ENCODE measurements at regions not wholly inside any gene's neighbourhood (a gene's known extent, or its start where the extent isn't known, plus 50 kb on each side); places are given as distances from the start of the nearest gene placed in this dataset.
"Not testable (repeated sequence)": the region's sequence is repeated elsewhere in the genome, so short reads cannot be mapped to it uniquely, and the experiment has no call there.

- Mint-ChIP-seq H3K27me3 (no peaks in the 10 kb centered on the region), H3K4me1 (no peaks in the 10 kb centered on the region), H3K4me3 (no peak overlapping the region), H3K9me3 (peaks cover 0 to 21% (median 13%) of the 10 kb centered on the region in 3 donors), H3K36me3 (no peaks in the 10 kb centered on the region), H3K27ac (no peak overlapping the region)
- ATAC-seq (replicated peaks in 1 of 4) (no peak), DNase-seq (no peak)
- no peaks in the 10 kb centered on the region for H3K4me1 ChIP-seq (ENCODE audit: control insufficient read depth in 1 of 2, extremely low read depth in 1 of 2, insufficient read depth in 2 of 2, low read length in 2 of 2)
- H3K9me3 ChIP-seq, result no peaks in the 10 kb centered on the region
- H3K4me3 ChIP-seq (ENCODE audit: control insufficient read depth in 1 of 2, extremely low read depth in 1 of 2, low read length in 1 of 2), result no peak overlapping the region
- POLR2A ChIA-PET, result no interaction called here
- no peaks in the 10 kb centered on the region for H3K27me3 ChIP-seq (replicated peaks in 1 of 2; ENCODE audit: control insufficient read depth in 2 of 2, extremely low read depth in 1 of 2, insufficient read depth in 2 of 2, low read length in 1 of 2)
- WGBS (ENCODE audit: insufficient coverage), result 100% methylated on average over 1 of the region's 1 CpG
- no peaks in the 10 kb centered on the region for H3K36me3 ChIP-seq (ENCODE audit: control insufficient read depth in 2 of 2, extremely low read depth in 1 of 2, insufficient read depth in 1 of 2, low read length in 1 of 2)
- CTCF ChIA-PET, result no interaction called here
- H3K27ac ChIP-seq (ENCODE audit: low read length), result no peak overlapping the region
These were observed 409.6 kb upstream of the TMEFF2 start for GRCh38 chr2:192604295-192604694.

GRCh38 chr2:192598649-192599048 is 403.9 kb upstream of the TMEFF2 start:
- H3K4me3 ChIP-seq (ENCODE audit: control insufficient read depth in 1 of 2, extremely low read depth in 1 of 2, low read length in 1 of 2); ATAC-seq (replicated peaks in 1 of 4); H3K9me3 ChIP-seq; H3K4me3 Mint-ChIP-seq; H3K4me1 ChIP-seq (ENCODE audit: control insufficient read depth in 1 of 2, extremely low read depth in 1 of 2, insufficient read depth in 2 of 2, low read length in 2 of 2); H3K36me3 Mint-ChIP-seq; H3K27me3 Mint-ChIP-seq; POLR2A ChIA-PET; H3K27ac ChIP-seq (ENCODE audit: low read length); DNase-seq; H3K36me3 ChIP-seq (ENCODE audit: control insufficient read depth in 2 of 2, extremely low read depth in 1 of 2, insufficient read depth in 1 of 2, low read length in 1 of 2); H3K27ac Mint-ChIP-seq; CTCF ChIA-PET; H3K27me3 ChIP-seq (replicated peaks in 1 of 2; ENCODE audit: control insufficient read depth in 2 of 2, extremely low read depth in 1 of 2, insufficient read depth in 2 of 2, low read length in 1 of 2); H3K4me1 Mint-ChIP-seq: not testable (repeated sequence)
- WGBS (ENCODE audit: insufficient coverage), result no CpG with 5 or more reads among the region's 9 CpGs
- H3K9me3 Mint-ChIP-seq, result peaks cover 0 to 14% (median 13%) of the 10 kb centered on the region in 3 donors

DNA sequence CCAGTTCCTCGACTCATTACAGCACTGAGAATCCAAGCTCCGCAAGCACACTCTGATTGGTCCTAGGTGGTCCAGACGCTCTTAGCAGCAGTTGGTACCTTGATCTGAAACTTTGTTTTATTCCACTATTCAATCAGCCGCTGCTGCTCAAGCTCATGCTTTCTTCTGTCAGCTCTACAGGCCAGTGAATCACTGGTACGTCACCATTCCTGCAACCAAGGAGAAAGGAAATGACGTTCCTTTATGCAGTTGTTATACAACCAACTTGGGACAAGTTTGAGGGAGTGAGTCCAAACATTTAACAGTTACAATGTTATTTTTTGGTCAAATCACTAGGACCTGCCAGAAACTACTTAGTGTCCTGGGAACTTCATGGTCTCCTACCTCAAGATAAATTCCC is 398.8 kb upstream of the TMEFF2 start:
- 85% methylated on average over 4 of the region's 6 CpGs for WGBS (ENCODE audit: insufficient coverage)
- H3K27ac ChIP-seq (ENCODE audit: low read length), result no peak overlapping the region
- H3K36me3 Mint-ChIP-seq, result no peaks in the 10 kb centered on the region
- ATAC-seq (replicated peaks in 1 of 4) (no peak), DNase-seq (no peak)
- peaks cover 0 to 6% (median 0%) of the 10 kb centered on the region in 3 donors for H3K9me3 Mint-ChIP-seq
- no peaks in the 10 kb centered on the region for H3K4me1 ChIP-seq (ENCODE audit: control insufficient read depth in 1 of 2, extremely low read depth in 1 of 2, insufficient read depth in 2 of 2, low read length in 2 of 2)
- H3K9me3 ChIP-seq, result no peaks in the 10 kb centered on the region
- POLR2A ChIA-PET, result no interaction called here
- no peaks in the 10 kb centered on the region for H3K27me3 Mint-ChIP-seq
- H3K27me3 ChIP-seq (replicated peaks in 1 of 2; ENCODE audit: control insufficient read depth in 2 of 2, extremely low read depth in 1 of 2, insufficient read depth in 2 of 2, low read length in 1 of 2), result no peaks in the 10 kb centered on the region
- H3K36me3 ChIP-seq (ENCODE audit: control insufficient read depth in 2 of 2, extremely low read depth in 1 of 2, insufficient read depth in 1 of 2, low read length in 1 of 2), result no peaks in the 10 kb centered on the region
- H3K4me3 Mint-ChIP-seq, result no peak overlapping the region
- H3K4me1 Mint-ChIP-seq, result no peaks in the 10 kb centered on the region
- H3K4me3 ChIP-seq (ENCODE audit: control insufficient read depth in 1 of 2, extremely low read depth in 1 of 2, low read length in 1 of 2), result no peak overlapping the region
- CTCF ChIA-PET, result no interaction called here
- H3K27ac Mint-ChIP-seq, result no peak overlapping the region

DNA sequence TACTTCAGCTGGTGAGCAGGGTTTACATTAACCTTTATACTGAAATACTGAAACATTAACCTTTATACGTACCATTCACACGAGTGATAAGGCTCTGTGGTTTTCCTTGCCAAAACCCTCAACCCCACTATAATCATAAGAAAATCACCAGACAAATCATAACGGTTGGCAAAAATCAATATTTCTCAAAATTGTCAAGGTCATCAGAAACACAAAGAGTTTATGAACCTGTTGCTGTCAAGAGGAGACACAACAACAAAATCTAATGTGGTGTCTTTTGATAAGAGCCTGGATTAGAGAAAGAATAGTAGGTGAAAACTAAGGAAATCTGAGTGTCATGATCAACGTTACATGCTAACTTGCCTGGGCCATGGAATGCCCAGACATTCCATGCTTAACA is 396.9 kb upstream of the TMEFF2 start:
- no peak overlapping the region for H3K27ac Mint-ChIP-seq
- H3K4me1 ChIP-seq (ENCODE audit: control insufficient read depth in 1 of 2, extremely low read depth in 1 of 2, insufficient read depth in 2 of 2, low read length in 2 of 2), result no peaks in the 10 kb centered on the region
- H3K4me3 Mint-ChIP-seq, result no peak overlapping the region
- no peaks in the 10 kb centered on the region for H3K27me3 ChIP-seq (replicated peaks in 1 of 2; ENCODE audit: control insufficient read depth in 2 of 2, extremely low read depth in 1 of 2, insufficient read depth in 2 of 2, low read length in 1 of 2)
- ChIA-PET CTCF (no interaction called here), POLR2A (no interaction called here)
- H3K4me3 ChIP-seq (ENCODE audit: control insufficient read depth in 1 of 2, extremely low read depth in 1 of 2, low read length in 1 of 2), result no peak overlapping the region
- no peaks in the 10 kb centered on the region for H3K4me1 Mint-ChIP-seq
- WGBS (ENCODE audit: insufficient coverage), result 70% methylated on average over 3 of the region's 4 CpGs
- no peak for DNase-seq
- H3K9me3 ChIP-seq, result no peaks in the 10 kb centered on the region
- no peak overlapping the region for H3K27ac ChIP-seq (ENCODE audit: low read length)
- peaks cover 0 to 6% (median 0%) of the 10 kb centered on the region in 3 donors for H3K9me3 Mint-ChIP-seq
- H3K27me3 Mint-ChIP-seq, result no peaks in the 10 kb centered on the region
- ATAC-seq (replicated peaks in 1 of 4), result no peak
- H3K36me3 ChIP-seq (ENCODE audit: control insufficient read depth in 2 of 2, extremely low read depth in 1 of 2, insufficient read depth in 1 of 2, low read length in 1 of 2), result no peaks in the 10 kb centered on the region
- no peaks in the 10 kb centered on the region for H3K36me3 Mint-ChIP-seq

GRCh38 chr2:192585418-192585817 is 390.7 kb upstream of the TMEFF2 start:
- H3K27ac ChIP-seq (ENCODE audit: low read length), result no peak overlapping the region
- no peak overlapping the region for H3K4me3 Mint-ChIP-seq
- no CpG with 5 or more reads among the region's 3 CpGs for WGBS (ENCODE audit: insufficient coverage)
- no peaks in the 10 kb centered on the region for H3K36me3 ChIP-seq (ENCODE audit: control insufficient read depth in 2 of 2, extremely low read depth in 1 of 2, insufficient read depth in 1 of 2, low read length in 1 of 2)
- H3K4me1 Mint-ChIP-seq, result no peaks in the 10 kb centered on the region
- H3K27ac Mint-ChIP-seq, result no peak overlapping the region
- peaks cover 0 to 4% of the 10 kb centered on the region in 2 donors for H3K27me3 Mint-ChIP-seq
- H3K4me3 ChIP-seq (ENCODE audit: control insufficient read depth in 1 of 2, extremely low read depth in 1 of 2, low read length in 1 of 2), result no peak overlapping the region
- no peaks in the 10 kb centered on the region for H3K9me3 ChIP-seq
- no peak for ATAC-seq (replicated peaks in 1 of 4)
- no peaks in the 10 kb centered on the region for H3K4me1 ChIP-seq (ENCODE audit: control insufficient read depth in 1 of 2, extremely low read depth in 1 of 2, insufficient read depth in 2 of 2, low read length in 2 of 2)
- no peaks in the 10 kb centered on the region for H3K27me3 ChIP-seq (replicated peaks in 1 of 2; ENCODE audit: control insufficient read depth in 2 of 2, extremely low read depth in 1 of 2, insufficient read depth in 2 of 2, low read length in 1 of 2)
- ChIA-PET CTCF (no interaction called here), POLR2A (no interaction called here)
- no peak for DNase-seq
- peaks cover 0 to 3% (median 0%) of the 10 kb centered on the region in 3 donors for H3K9me3 Mint-ChIP-seq
- H3K36me3 Mint-ChIP-seq, result no peaks in the 10 kb centered on the region

GRCh38 chr2:192584976-192585375 is 390.2 kb upstream of the TMEFF2 start:
- H3K27ac ChIP-seq (ENCODE audit: low read length), result no peak overlapping the region
- Mint-ChIP-seq H3K4me3 (no peak overlapping the region), H3K4me1 (no peaks in the 10 kb centered on the region), H3K27ac (no peak overlapping the region), H3K36me3 (no peaks in the 10 kb centered on the region), H3K9me3 (peaks cover 0 to 3% (median 0%) of the 10 kb centered on the region in 3 donors), H3K27me3 (peaks cover 0 to 4% of the 10 kb centered on the region in 2 donors)
- no CpG with 5 or more reads among the region's 1 CpG for WGBS (ENCODE audit: insufficient coverage)
- H3K4me3 ChIP-seq (ENCODE audit: control insufficient read depth in 1 of 2, extremely low read depth in 1 of 2, low read length in 1 of 2), result no peak overlapping the region
- no peaks in the 10 kb centered on the region for H3K4me1 ChIP-seq (ENCODE audit: control insufficient read depth in 1 of 2, extremely low read depth in 1 of 2, insufficient read depth in 2 of 2, low read length in 2 of 2)
- no peak for DNase-seq
- CTCF ChIA-PET, result no interaction called here
- H3K27me3 ChIP-seq (replicated peaks in 1 of 2; ENCODE audit: control insufficient read depth in 2 of 2, extremely low read depth in 1 of 2, insufficient read depth in 2 of 2, low read length in 1 of 2), result no peaks in the 10 kb centered on the region
- POLR2A ChIA-PET, result no interaction called here
- ATAC-seq (replicated peaks in 1 of 4), result no peak
- H3K9me3 ChIP-seq, result no peaks in the 10 kb centered on the region
- no peaks in the 10 kb centered on the region for H3K36me3 ChIP-seq (ENCODE audit: control insufficient read depth in 2 of 2, extremely low read depth in 1 of 2, insufficient read depth in 1 of 2, low read length in 1 of 2)

DNA sequence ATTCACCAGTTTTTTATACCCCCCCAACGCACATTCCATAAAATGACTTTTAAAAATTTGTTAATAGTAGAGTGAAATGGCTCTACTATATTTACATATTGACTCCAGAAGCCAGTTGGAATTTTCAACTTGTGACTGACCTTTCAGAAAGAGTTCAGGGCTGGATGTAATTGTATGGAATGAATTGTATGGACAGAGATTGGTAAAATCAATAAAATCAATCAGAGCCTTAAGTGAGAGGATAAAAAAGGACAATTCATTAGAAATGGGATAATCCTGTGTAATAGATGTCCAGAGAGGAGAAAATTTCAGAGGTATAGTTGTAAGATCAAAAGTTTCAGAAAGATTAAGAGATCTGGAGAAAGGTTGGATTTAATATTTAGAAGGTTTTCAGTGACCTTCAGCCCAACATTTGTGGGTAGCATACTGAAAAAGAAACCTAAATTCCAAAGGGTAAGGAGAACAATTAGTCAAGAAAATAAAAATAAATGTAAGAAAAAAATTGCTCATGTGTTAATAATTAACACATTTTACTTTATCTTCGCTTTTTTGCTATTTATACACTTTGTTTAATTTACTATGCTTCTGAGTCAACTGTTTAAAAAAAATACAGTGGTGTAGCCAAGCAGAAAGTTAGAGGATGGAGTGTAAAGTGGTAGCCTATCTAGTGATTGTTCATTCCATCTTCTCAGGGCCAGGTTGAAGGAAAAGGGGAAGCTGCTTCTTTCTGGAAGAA is 385.4 kb upstream of the TMEFF2 start:
- no peak overlapping the region for H3K27ac Mint-ChIP-seq
- H3K4me1 ChIP-seq (ENCODE audit: control insufficient read depth in 1 of 2, extremely low read depth in 1 of 2, insufficient read depth in 2 of 2, low read length in 2 of 2), result no peaks in the 10 kb centered on the region
- no peaks in the 10 kb centered on the region for H3K36me3 Mint-ChIP-seq
- ChIA-PET CTCF (no interaction called here), POLR2A (no interaction called here)
- no peak overlapping the region for H3K4me3 Mint-ChIP-seq
- H3K27me3 Mint-ChIP-seq, result peaks cover 0 to 4% of the 10 kb centered on the region in 2 donors
- H3K36me3 ChIP-seq (ENCODE audit: control insufficient read depth in 2 of 2, extremely low read depth in 1 of 2, insufficient read depth in 1 of 2, low read length in 1 of 2), result no peaks in the 10 kb centered on the region
- H3K27ac ChIP-seq (ENCODE audit: low read length), result no peak overlapping the region
- H3K27me3 ChIP-seq (replicated peaks in 1 of 2; ENCODE audit: control insufficient read depth in 2 of 2, extremely low read depth in 1 of 2, insufficient read depth in 2 of 2, low read length in 1 of 2), result no peaks in the 10 kb centered on the region
- DNase-seq (no peak), ATAC-seq (replicated peaks in 1 of 4) (no peak)
- no peaks in the 10 kb centered on the region for H3K9me3 ChIP-seq
- H3K4me1 Mint-ChIP-seq, result no peaks in the 10 kb centered on the region
- H3K9me3 Mint-ChIP-seq, result no peaks in the 10 kb centered on the region
- H3K4me3 ChIP-seq (ENCODE audit: control insufficient read depth in 1 of 2, extremely low read depth in 1 of 2, low read length in 1 of 2), result no peak overlapping the region
- no CpG with 5 or more reads among the region's 2 CpGs for WGBS (ENCODE audit: insufficient coverage)

All from T-cell (primary cell).